ENCODE measurements at regions not wholly inside any gene's neighbourhood (a gene's known extent, or its start where the extent isn't known, plus 50 kb on each side); places are given as distances from the start of the nearest gene placed in this dataset.

- no peak for DNase-seq (ENCODE audit: low read depth)
- TF ChIP-seq CTCF (conservative IDR thresholded peaks at IDR 0.05; ENCODE audit: control insufficient read depth, insufficient read depth, low read depth, low read length) = no peak
- H3K4me3 ChIP-seq (ENCODE audit: control insufficient read depth, low read depth, low read length) = no peak overlapping the region
Observed at GRCh38 chr9:31334837-31335528, 1049.5 kb upstream of the ACO1 start.

- TF ChIP-seq CTCF (conservative IDR thresholded peaks at IDR 0.05; ENCODE audit: control insufficient read depth, insufficient read depth, low read depth, low read length) = no peak
- no peak overlapping the region for H3K4me3 ChIP-seq (ENCODE audit: control insufficient read depth, low read depth, low read length)
- DNase-seq (ENCODE audit: low read depth) = no peak
Observed at GRCh38 chr9:31335529-31336234, 1048.8 kb upstream of the ACO1 start.

GRCh38 chr9:31336386-31336785 is 1048.1 kb upstream of the ACO1 start:
- H3K4me3 ChIP-seq (ENCODE audit: control insufficient read depth, low read depth, low read length) = no peak overlapping the region
- DNase-seq (ENCODE audit: low read depth) = no peak
- no peak for TF ChIP-seq CTCF (conservative IDR thresholded peaks at IDR 0.05; ENCODE audit: control insufficient read depth, insufficient read depth, low read depth, low read length)

GRCh38 chr9:31336841-31337240 is 1047.6 kb upstream of the ACO1 start:
- DNase-seq (ENCODE audit: low read depth) = no peak
- no peak for TF ChIP-seq CTCF (conservative IDR thresholded peaks at IDR 0.05; ENCODE audit: control insufficient read depth, insufficient read depth, low read depth, low read length)
- H3K4me3 ChIP-seq (ENCODE audit: control insufficient read depth, low read depth, low read length) = no peak overlapping the region

- TF ChIP-seq CTCF (conservative IDR thresholded peaks at IDR 0.05; ENCODE audit: control insufficient read depth, insufficient read depth, low read depth, low read length) = no peak
- DNase-seq (ENCODE audit: low read depth) = peak; percentile 2
- H3K4me3 ChIP-seq (ENCODE audit: control insufficient read depth, low read depth, low read length) = no peak overlapping the region
Observed at GRCh38 chr9:31347082-31347617, 1037.3 kb upstream of the ACO1 start.

GRCh38 chr9:31355159-31355882 is 1029.1 kb upstream of the ACO1 start:
- no peak for DNase-seq (ENCODE audit: low read depth)
- no peak for TF ChIP-seq CTCF (conservative IDR thresholded peaks at IDR 0.05; ENCODE audit: control insufficient read depth, insufficient read depth, low read depth, low read length)
- H3K4me3 ChIP-seq (ENCODE audit: control insufficient read depth, low read depth, low read length) = no peak overlapping the region
